Colonic mucosa (tissue), 4 donors: ENCODE measurements at regions not wholly inside any gene's neighbourhood (a gene's known extent, or its start where the extent isn't known, plus 50 kb on each side); places are given as distances from the start of the nearest gene placed in this dataset.

Experiments used
- DNase-seq: peaks from one replicate; pipeline ENCODE4 v3.0.0-alpha.2; 2020
- H3K27ac ChIP-seq: fragments of 200-600 bp; one replicate; pipeline ENCODE4 v1.8.0; 2021
- H3K27me3 ChIP-seq: fragments of 200-600 bp; one replicate; pipeline ENCODE4 v1.8.0; 2021
- H3K36me3 ChIP-seq: fragments of 200-600 bp; one replicate; pipeline ENCODE4 v1.8.0; 2021
- H3K4me1 ChIP-seq: fragments of 200-600 bp; one replicate; pipeline ENCODE4 v1.8.0; 2021; ENCODE audit warnings: mild to moderate bottlenecking
- H3K4me3 ChIP-seq: fragments of 200-600 bp; one replicate; pipeline ENCODE4 v1.8.0; 2021
- H3K9ac ChIP-seq, 2 donors: one replicate each; pipeline ENCODE4 v1.7.0; 2013; ENCODE audit warnings: control low read depth in 2 of 2, low read depth in 2 of 2, low read length in 2 of 2
- H3K9me3 ChIP-seq: fragments of 200-600 bp; one replicate; pipeline ENCODE4 v1.8.0; 2021
- intact Hi-C: fragments of 100-400 bp; cut with DNase I; formaldehyde crosslinking; loops from one replicate; pipeline ENCODE4 v1.14.1; 2022
- TF ChIP-seq, protein P1 (sequence below): fragments of 200-600 bp; IDR thresholded peaks from one replicate; pipeline ENCODE4 v1.8.0; 2022; ENCODE audit warnings: antibody characterized with exemption, mild to moderate bottlenecking
- donor health status: healthy.
- donor health status: DM: no; HTN: no; CAD: no.
- donor health status: DM: no; HTN: no; CAD: no.

DNA sequence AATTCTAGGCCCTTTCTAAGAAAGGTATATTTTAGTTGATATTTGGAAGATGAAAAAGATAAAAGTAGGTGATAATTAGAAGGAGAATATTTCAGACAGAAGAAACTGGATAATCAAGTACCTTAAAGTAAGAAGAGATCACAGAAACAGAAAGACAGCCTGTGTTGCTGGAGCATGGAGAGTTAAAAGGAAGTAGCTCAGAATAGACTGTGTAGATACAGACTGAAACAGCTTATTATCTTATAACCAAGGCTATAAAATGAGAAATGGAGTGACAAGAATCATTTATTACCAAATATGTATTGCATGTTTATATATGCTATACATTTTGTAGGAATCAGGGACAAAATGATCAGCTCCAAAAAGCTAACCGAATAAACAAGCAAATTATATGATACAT lies 1120.3 kb downstream of the BRINP3 start:
- no peak overlapping the region for H3K4me3 ChIP-seq
- H3K27ac ChIP-seq: no peak overlapping the region
- no peak overlapping the region for H3K9ac ChIP-seq

DNA sequence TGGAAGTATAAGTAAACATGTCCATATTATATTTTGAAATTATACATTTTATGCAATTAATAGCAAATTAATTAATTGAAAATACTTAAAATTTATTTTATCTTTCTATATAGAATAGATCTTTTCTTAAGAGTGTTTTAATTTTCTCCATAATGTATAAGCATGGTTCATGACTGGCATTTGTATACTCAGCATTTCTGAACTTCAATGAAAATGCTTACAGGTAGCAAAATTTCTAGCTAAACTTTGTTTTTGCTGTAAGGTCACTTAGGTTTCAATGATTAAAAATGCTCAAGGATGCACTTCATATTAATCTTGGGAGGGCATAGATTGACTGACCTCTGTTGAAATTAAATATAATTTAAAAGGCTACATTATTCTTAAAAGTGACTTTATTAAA lies 1108.1 kb downstream of the BRINP3 start:
- no peak overlapping the region for H3K4me3 ChIP-seq
- DNase-seq: no peak
- H3K9ac ChIP-seq: no peak overlapping the region
- no peaks in the 10 kb centered on the region for H3K27me3 ChIP-seq
- intact Hi-C loops: no loop called here
- TF ChIP-seq, protein P1, sequence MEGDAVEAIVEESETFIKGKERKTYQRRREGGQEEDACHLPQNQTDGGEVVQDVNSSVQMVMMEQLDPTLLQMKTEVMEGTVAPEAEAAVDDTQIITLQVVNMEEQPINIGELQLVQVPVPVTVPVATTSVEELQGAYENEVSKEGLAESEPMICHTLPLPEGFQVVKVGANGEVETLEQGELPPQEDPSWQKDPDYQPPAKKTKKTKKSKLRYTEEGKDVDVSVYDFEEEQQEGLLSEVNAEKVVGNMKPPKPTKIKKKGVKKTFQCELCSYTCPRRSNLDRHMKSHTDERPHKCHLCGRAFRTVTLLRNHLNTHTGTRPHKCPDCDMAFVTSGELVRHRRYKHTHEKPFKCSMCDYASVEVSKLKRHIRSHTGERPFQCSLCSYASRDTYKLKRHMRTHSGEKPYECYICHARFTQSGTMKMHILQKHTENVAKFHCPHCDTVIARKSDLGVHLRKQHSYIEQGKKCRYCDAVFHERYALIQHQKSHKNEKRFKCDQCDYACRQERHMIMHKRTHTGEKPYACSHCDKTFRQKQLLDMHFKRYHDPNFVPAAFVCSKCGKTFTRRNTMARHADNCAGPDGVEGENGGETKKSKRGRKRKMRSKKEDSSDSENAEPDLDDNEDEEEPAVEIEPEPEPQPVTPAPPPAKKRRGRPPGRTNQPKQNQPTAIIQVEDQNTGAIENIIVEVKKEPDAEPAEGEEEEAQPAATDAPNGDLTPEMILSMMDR: no peak
- H3K27ac ChIP-seq: no peak overlapping the region
- H3K36me3 ChIP-seq: no peaks in the 10 kb centered on the region
- H3K9me3 ChIP-seq: no peaks in the 10 kb centered on the region
- no peaks in the 10 kb centered on the region for H3K4me1 ChIP-seq

More for the DNA sequence above, 1120.3 kb downstream of the BRINP3 start:
- Histone ChIP-seq H3K4me1 (no peaks in the 10 kb centered on the region), H3K36me3 (no peaks in the 10 kb centered on the region), H3K27me3 (no peaks in the 10 kb centered on the region), H3K9me3 (no peaks in the 10 kb centered on the region)
- DNase-seq: no peak
- intact Hi-C loops: no loop called here
- TF ChIP-seq, protein P1: no peak

DNA sequence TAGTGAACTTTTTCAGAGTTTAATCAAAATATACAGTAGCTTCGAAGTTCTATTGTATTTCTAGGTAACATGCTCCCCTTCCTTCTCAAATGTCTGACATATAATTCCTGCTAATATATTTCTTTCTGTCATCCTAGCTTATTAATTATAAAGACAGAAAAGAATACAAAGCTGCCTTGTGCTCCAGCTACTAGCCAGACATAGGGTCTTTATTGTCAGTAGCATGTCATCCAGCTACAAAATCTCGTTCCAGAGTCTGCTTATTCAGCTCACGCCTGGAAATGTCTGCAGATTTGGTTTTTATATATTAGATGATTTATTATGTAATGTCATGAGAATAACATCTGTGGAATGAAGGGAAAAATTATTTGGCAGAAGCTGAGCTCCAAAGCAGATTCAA lies 1102.8 kb downstream of the BRINP3 start:
- H3K4me3 ChIP-seq: no peak overlapping the region
- no peaks in the 10 kb centered on the region for H3K27me3 ChIP-seq
- H3K27ac ChIP-seq: no peak overlapping the region
- H3K4me1 ChIP-seq: no peaks in the 10 kb centered on the region
- no peak for DNase-seq
- H3K9me3 ChIP-seq: no peaks in the 10 kb centered on the region
- H3K9ac ChIP-seq: no peak overlapping the region
- intact Hi-C loops: no loop called here
- TF ChIP-seq, protein P1: no peak
- H3K36me3 ChIP-seq: no peaks in the 10 kb centered on the region

DNA sequence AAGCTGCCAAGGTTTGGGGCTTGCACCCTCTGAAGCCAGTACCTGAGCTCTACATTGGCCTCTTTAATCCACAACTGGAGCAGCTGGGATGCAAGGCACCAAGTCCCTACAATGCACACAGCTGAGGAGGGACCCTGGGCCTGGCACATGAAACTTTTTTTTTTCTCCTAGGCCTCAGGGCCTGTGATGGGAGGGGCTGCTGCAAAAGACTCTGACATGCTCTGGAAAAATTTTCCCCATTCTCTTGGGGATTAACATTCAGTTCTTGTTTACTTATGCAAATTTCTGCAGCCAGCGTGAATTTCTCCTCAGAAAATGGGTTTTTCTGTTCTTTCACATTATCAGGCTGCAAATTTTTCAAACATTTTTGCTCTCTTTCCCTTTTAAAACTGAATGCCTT lies 1072.2 kb downstream of the BRINP3 start:
- no peak for DNase-seq
- intact Hi-C loops: no loop called here
- H3K27ac ChIP-seq: no peak overlapping the region
- TF ChIP-seq, protein P1: no peak
- no peaks in the 10 kb centered on the region for H3K4me1 ChIP-seq
- no peaks in the 10 kb centered on the region for H3K9me3 ChIP-seq
- no peaks in the 10 kb centered on the region for H3K36me3 ChIP-seq
- H3K9ac ChIP-seq: no peak overlapping the region
- no peaks in the 10 kb centered on the region for H3K27me3 ChIP-seq
- no peak overlapping the region for H3K4me3 ChIP-seq

DNA sequence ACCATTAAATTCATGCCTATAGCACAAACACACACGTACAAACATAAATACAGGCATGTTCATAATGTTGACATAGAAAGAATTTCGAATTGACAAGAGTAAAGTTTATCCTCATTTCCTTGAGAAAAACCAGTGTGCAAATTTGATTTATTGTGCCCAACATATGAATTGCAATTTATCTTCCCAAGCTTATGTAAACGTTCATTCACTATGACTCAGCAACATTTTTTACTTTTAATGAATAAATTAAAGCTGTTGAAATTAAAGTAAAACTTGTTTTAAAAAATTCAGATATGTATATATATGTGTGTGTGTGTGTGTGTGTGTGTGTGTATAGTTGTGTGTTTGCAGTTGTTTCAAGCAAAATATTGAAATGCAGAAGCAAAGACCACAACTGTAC lies 1067.9 kb downstream of the BRINP3 start:
- Histone ChIP-seq H3K4me3 (no peak overlapping the region), H3K4me1 (no peaks in the 10 kb centered on the region), H3K27me3 (no peaks in the 10 kb centered on the region), H3K9me3 (no peaks in the 10 kb centered on the region), H3K27ac (no peak overlapping the region), H3K36me3 (no peaks in the 10 kb centered on the region), H3K9ac (no peak overlapping the region)
- TF ChIP-seq, protein P1: no peak
- no peak for DNase-seq
- intact Hi-C loops: no loop called here
